HCT116 (cell line): ENCODE measurements at regions not wholly inside any gene's neighbourhood (a gene's known extent, or its start where the extent isn't known, plus 50 kb on each side); places are given as distances from the start of the nearest gene placed in this dataset.

ENCODE experiments used
- ATAC-seq: fragments of 200-7000 bp; cut with Tn5 transposase; 2 replicates; pipeline ENCODE4 v1.9.1; 2020; ENCODE audit warnings: mild to moderate bottlenecking, moderate library complexity
- BruUV-seq: library from RNA; stranded (reverse); fragments of 400-500 nt; replicated peaks from 2 replicates; lab custom pipeline; 2021; lab: Mats Ljungman, UMichigan
- CTCF ChIA-PET: fragments of 300-600 bp; sonication (Branson Sonifier 250); formaldehyde crosslinking; loops from one replicate; lab custom pipeline; 2021; ENCODE audit warnings: antibody characterized with exemption; lab: Charles Lee
- POLR2A ChIA-PET: fragments of 300-600, 350-600 bp; sonication (Branson Sonifier 250); formaldehyde crosslinking; loops from one replicate; lab custom pipeline; 2021; ENCODE audit warnings: antibody characterized with exemption; lab: Charles Lee
- RAD21 ChIA-PET, 2 experiments: fragments of 300-600 bp; sonication (Branson Sonifier 250); formaldehyde crosslinking; loops; one replicate each; lab custom pipeline; 2023; ENCODE audit warnings: low total read pairs in 2 of 2; ENCODE audit not compliant: uncharacterized antibody in 2 of 2, unreplicated experiment in 2 of 2, low non-redundant PET in 1 of 2; lab: Charles Lee
- DNase-seq: peaks from one replicate; pipeline ENCODE4 v3.0.0-alpha.2; 2010; ENCODE audit warnings: low read depth, low spot score
- H2AFZ ChIP-seq: fragments of 200-600 bp; shearing (Covaris generic), sonication (generic); 2 replicates; pipeline ENCODE4 v1.6.1; 2017; ENCODE audit warnings: low read depth, mixed run types, mixed read lengths, antibody characterized with exemption, low read length; ENCODE audit not compliant: poor library complexity, severe bottlenecking
- H3K27ac ChIP-seq: 2 replicates; pipeline ENCODE4 v1.5.1; 2012; ENCODE audit warnings: low read depth, low read length
- H3K27me3 ChIP-seq: fragments of 200-600 bp; sonication (generic); 2 replicates; pipeline ENCODE4 v1.6.1; 2016; ENCODE audit warnings: mixed run types, low read length, mixed read lengths; ENCODE audit not compliant: insufficient read depth
- H3K36me3 ChIP-seq, 2 experiments: fragments of 200-500 bp in 1 of 2; fragments of 200-600 bp in 1 of 2; sonication (Bioruptor generic) in 1 of 2; sonication (generic) in 1 of 2; 2 replicates each; pipeline versions ENCODE4 v1.5.1 to v1.6.1; 2014 to 2016; ENCODE audit warnings: low read length in 2 of 2, inconsistent platforms in 1 of 2, mixed read lengths in 1 of 2, mixed run types in 1 of 2; ENCODE audit not compliant: insufficient read depth in 2 of 2, control insufficient read depth in 1 of 2
- H3K4me1 ChIP-seq, 2 experiments: fragments of 200-600 bp in 1 of 2; sonication (generic) in 1 of 2; 2 replicates each; pipeline versions ENCODE4 v1.5.1 to v1.6.1; 2012 to 2017; ENCODE audit warnings: low read length in 2 of 2, inconsistent platforms in 1 of 2, mild to moderate bottlenecking in 1 of 2, mixed read lengths in 1 of 2, mixed run types in 1 of 2, moderate library complexity in 1 of 2; ENCODE audit not compliant: insufficient read depth in 2 of 2, control insufficient read depth in 1 of 2
- H3K4me2 ChIP-seq: fragments of 200-600 bp; sonication (generic); 2 replicates; pipeline ENCODE4 v1.6.1; 2017; ENCODE audit warnings: mixed run types, low read length, mixed read lengths
- H3K4me3 ChIP-seq, 2 experiments: fragments of 200-600 bp in 1 of 2; sonication (generic) in 1 of 2; replicated peaks in 1 of 2; 2 replicates each; pipeline ENCODE4 v1.5.1; 2011 to 2016; ENCODE audit warnings: low read length in 2 of 2, control low read depth in 1 of 2, low read depth in 1 of 2, mild to moderate bottlenecking in 1 of 2, mixed read lengths in 1 of 2, mixed run types in 1 of 2
- H3K79me2 ChIP-seq: fragments of 200-600 bp; sonication (generic); 2 replicates; pipeline ENCODE4 v1.6.1; 2017; ENCODE audit warnings: mild to moderate bottlenecking, mixed run types, low read length, moderate library complexity, mixed read lengths; ENCODE audit not compliant: insufficient read depth
- H3K9ac ChIP-seq: fragments of 200-600 bp; sonication (generic); 2 replicates; pipeline ENCODE4 v1.6.1; 2016; ENCODE audit warnings: low read length, mixed read lengths
- H3K9me2 ChIP-seq: fragments of 200-600 bp; sonication (generic), shearing (Covaris generic); 2 replicates; pipeline ENCODE4 v1.6.1; 2017; ENCODE audit warnings: mixed run types, mild to moderate bottlenecking, moderate library complexity; ENCODE audit not compliant: insufficient read depth
- H3K9me3 ChIP-seq, 2 experiments: fragments of 200-500 bp in 1 of 2; fragments of 200-600 bp in 1 of 2; sonication (Bioruptor generic) in 1 of 2; sonication (generic) in 1 of 2; 2 replicates each; pipeline ENCODE4 v1.6.1; 2014 to 2017; ENCODE audit warnings: low read length in 2 of 2, mixed read lengths in 2 of 2, inconsistent platforms in 1 of 2, low read depth in 1 of 2, mild to moderate bottlenecking in 1 of 2, mixed run types in 1 of 2, moderate library complexity in 1 of 2; ENCODE audit not compliant: control insufficient read depth in 1 of 2, insufficient read depth in 1 of 2
- H4K20me1 ChIP-seq: fragments of 200-600 bp; sonication (generic), shearing (Covaris generic); 2 replicates; pipeline ENCODE4 v1.6.1; 2017; ENCODE audit warnings: mixed run types, mild to moderate bottlenecking, moderate library complexity; ENCODE audit not compliant: insufficient read depth
- CTCF ChIP-seq, 3 experiments: fragments of 200-600 bp in 1 of 3; sonication (generic) in 1 of 3; IDR thresholded peaks in 2 of 3; conservative IDR thresholded peaks in 1 of 3; 2 replicates each; pipeline ENCODE4 v1.5.1; 2012 to 2017; ENCODE audit warnings: low read depth in 2 of 3, low read length in 2 of 3, antibody characterized with exemption in 1 of 3, borderline replicate concordance in 1 of 3, control low read depth in 1 of 3, mild to moderate bottlenecking in 1 of 3, mixed read lengths in 1 of 3, mixed run types in 1 of 3, moderate library complexity in 1 of 3; ENCODE audit not compliant: insufficient read depth in 1 of 3
- MAX ChIP-seq: IDR thresholded peaks from 2 replicates; pipeline ENCODE4 v1.6.1; 2012
- POLR2A ChIP-seq: IDR thresholded peaks from 2 replicates; pipeline ENCODE4 v1.7.0; 2011; ENCODE audit warnings: borderline replicate concordance; ENCODE audit not compliant: insufficient read depth, insufficient read length; ENCODE audit errors: extremely low read depth
- RAD21 ChIP-seq: IDR thresholded peaks from 2 replicates; pipeline ENCODE4 v1.6.1; 2012; ENCODE audit warnings: low read depth, mild to moderate bottlenecking
- REST ChIP-seq: IDR thresholded peaks from 2 replicates; pipeline ENCODE4 v1.6.1; 2012; ENCODE audit warnings: low read depth
- SRF ChIP-seq: IDR thresholded peaks from 2 replicates; pipeline ENCODE4 v1.6.1; 2012; ENCODE audit warnings: low read depth
- intact Hi-C: fragments of 100-400 bp; cut with micrococcal nuclease; formaldehyde crosslinking; loops from 2 replicates; pipeline ENCODE4 v1.10.0; 2022

GRCh38 chr3:115321400-115321805 is 174.3 kb upstream of the ZBTB20 start:
- Histone ChIP-seq H3K27me3 (no peaks in the 10 kb centered on the region), H4K20me1 (no peaks in the 10 kb centered on the region), H3K36me3 (no peaks in the 10 kb centered on the region), H3K9ac (no peak overlapping the region), H3K4me3 (no peak overlapping the region), H3K27ac (no peak overlapping the region), H2AFZ (no peak overlapping the region), H3K9me3 (no peaks in the 10 kb centered on the region), H3K4me2 (no peak overlapping the region), H3K4me1 (peaks cover 0 to 3% of the 10 kb centered on the region in 2 experiments; a peak in 1 of 4 replicates), H3K79me2 (no peaks in the 10 kb centered on the region), H3K9me2 (no peaks in the 10 kb centered on the region)
- ChIA-PET RAD21 (no interaction called here), POLR2A (no interaction called here), CTCF (no interaction called here)
- intact Hi-C loops = no loop called here
- DNase-seq (no peak), ATAC-seq (no peak)
- TF ChIP-seq POLR2A = no peak
- TF ChIP-seq SRF = no peak
- no peak for TF ChIP-seq CTCF (IDR thresholded peaks at IDR 0.05 in 2 of 3, conservative IDR thresholded peaks at IDR 0.05 in 1 of 3; ENCODE audit: borderline replicate concordance in 1 of 3, insufficient read depth in 1 of 3, low read depth in 2 of 3, low read length in 2 of 3)
- TF ChIP-seq REST = no peak
- no peak for TF ChIP-seq MAX
- no peak for TF ChIP-seq RAD21
- no TSS peak for BruUV-seq
